HepG2 (cell line): ENCODE measurements at regions not wholly inside any gene's neighbourhood (a gene's known extent, or its start where the extent isn't known, plus 50 kb on each side); places are given as distances from the start of the nearest gene placed in this dataset.

Experiments used
- ATAC-seq: fragments of 200-7000 bp; cut with Tn5 transposase; 3 replicates; pipeline ENCODE4 v1.9.1; 2020; ENCODE audit warnings: mild to moderate bottlenecking, moderate library complexity
- BruUV-seq: library from RNA; stranded (reverse); fragments of 400-500 nt; replicated peaks from 2 replicates; lab custom pipeline; 2021; lab: Mats Ljungman, UMichigan
- CTCF ChIA-PET: fragments of 300-600 bp; formaldehyde crosslinking; extraction: SDS; loops from one replicate; lab custom pipeline; 2021; ENCODE audit warnings: low total read pairs, inconsistent platforms, low intra/inter-chr PET ratio; lab: Yijun Ruan, JAX
- POLR2A ChIA-PET: fragments of 350-600 bp; sonication (Branson Sonifier 250); formaldehyde crosslinking; loops from one replicate; lab custom pipeline; 2020; ENCODE audit warnings: antibody characterized with exemption, inconsistent platforms; lab: Yijun Ruan, JAX
- DNase-seq: peaks from one replicate; pipeline ENCODE4 v3.0.0-alpha.2; 2015; ENCODE audit warnings: low spot score
- FAIRE-seq: peaks from 3 replicates; lab custom pipeline; 2011; peaks lifted over from hg19 to GRCh38; lab: Jason Lieb, UNC
- H2AFZ ChIP-seq: one replicate; pipeline ENCODE4 v1.6.1; 2011; ENCODE audit warnings: low read length, inconsistent platforms
- H3K27ac ChIP-seq: fragments of 300-600 bp; 3 replicates; pipeline ENCODE4 v1.8.0; 2011; ENCODE audit warnings: mixed run types, mild to moderate bottlenecking, mixed read lengths, low read length, inconsistent platforms; ENCODE audit not compliant: insufficient read depth; ENCODE audit errors: extremely low read length
- H3K27me3 ChIP-seq, 2 experiments: fragments of 200-600 bp in 1 of 2; 2 replicates in 1 of 2; 3 replicates in 1 of 2; pipeline versions ENCODE4 v1.6.0 to v1.8.0; 2011; ENCODE audit warnings: low read length in 2 of 2, mild to moderate bottlenecking in 2 of 2, moderate library complexity in 2 of 2, inconsistent platforms in 1 of 2; ENCODE audit not compliant: insufficient read depth in 2 of 2, control insufficient read depth in 1 of 2
- H3K36me3 ChIP-seq, 2 experiments: fragments of 200-600 bp in 1 of 2; replicated peaks in 1 of 2; 2 replicates in 1 of 2; 3 replicates in 1 of 2; pipeline versions ENCODE4 v1.5.1 to v1.8.0; 2011; ENCODE audit warnings: low read length in 2 of 2, inconsistent platforms in 1 of 2; ENCODE audit not compliant: insufficient read depth in 2 of 2, control insufficient read depth in 1 of 2
- H3K4me1 ChIP-seq: 2 replicates; pipeline ENCODE4 v1.5.1; 2012; ENCODE audit warnings: low read length, inconsistent platforms; ENCODE audit not compliant: insufficient read depth
- H3K4me2 ChIP-seq: 2 replicates; pipeline ENCODE4 v1.6.0; 2011; ENCODE audit warnings: low read depth, low read length, inconsistent platforms
- H3K4me3 ChIP-seq, 3 experiments: fragments of 200-600 bp in 1 of 3; sonication (generic), shearing (Covaris generic) in 1 of 3; replicated peaks in 1 of 3; 2 replicates each; pipeline ENCODE4 v1.5.1; 2011 to 2016; ENCODE audit warnings: low read length in 3 of 3, inconsistent platforms in 2 of 3, low read depth in 2 of 3, mild to moderate bottlenecking in 2 of 3, control low read depth in 1 of 3, mixed read lengths in 1 of 3; ENCODE audit not compliant: insufficient read depth in 1 of 3
- H3K79me2 ChIP-seq: one replicate; pipeline ENCODE4 v1.6.1; 2011; ENCODE audit warnings: low read length, inconsistent platforms; ENCODE audit not compliant: insufficient read depth
- H3K9ac ChIP-seq: 2 replicates; pipeline ENCODE4 v1.6.0; 2011; ENCODE audit warnings: mild to moderate bottlenecking, low read depth, low read length, inconsistent platforms; ENCODE audit not compliant: insufficient read depth
- H3K9me3 ChIP-seq: 2 replicates; pipeline ENCODE4 v1.5.1; 2012; ENCODE audit warnings: mild to moderate bottlenecking, low read length
- H4K20me1 ChIP-seq: 2 replicates; pipeline ENCODE4 v1.6.0; 2011; ENCODE audit warnings: inconsistent platforms, mild to moderate bottlenecking, low read length, moderate library complexity; ENCODE audit not compliant: insufficient read depth
- BHLHE40 ChIP-seq: IDR thresholded peaks from 2 replicates; pipeline ENCODE4 v1.6.1; 2011; ENCODE audit warnings: low read length, improper control_type of control experiment
- FOXP1 ChIP-seq, 2 experiments: fragments of 450-650 bp in 1 of 2; IDR thresholded peaks; 2 replicates each; pipeline ENCODE4 v1.6.1; 2017 to 2018; ENCODE audit warnings: antibody characterized with exemption in 1 of 2
- PPARG ChIP-seq: conservative IDR thresholded peaks from 2 replicates; pipeline ENCODE4 v1.6.1; 2016; ENCODE audit warnings: missing biosample characterization, missing genetic modification reagents
- SP5 ChIP-seq: IDR thresholded peaks from 2 replicates; pipeline ENCODE4 v1.6.1; 2016; ENCODE audit warnings: low read depth, borderline replicate concordance
- ZFYVE20 ChIP-seq: sonication (generic); formaldehyde crosslinking; IDR thresholded peaks from 2 replicates; pipeline ENCODE4 v1.8.0; 2023; ENCODE audit warnings: low read depth, mild to moderate bottlenecking, moderate library complexity, missing genetic modification reagents, borderline replicate concordance
- ZNF17 ChIP-seq: sonication (generic); formaldehyde crosslinking; IDR thresholded peaks from 2 replicates; pipeline ENCODE4 v1.5.0; 2020; ENCODE audit warnings: mild to moderate bottlenecking, missing genetic modification reagents
- ZNF350 ChIP-seq: sonication (generic); formaldehyde crosslinking; IDR thresholded peaks from 2 replicates; pipeline ENCODE4 v1.4.0; 2020; ENCODE audit warnings: mild to moderate bottlenecking, low read depth, missing genetic modification reagents, borderline replicate concordance
- WGBS: methylation state at CpG from one replicate; pipeline ENCODE4 v1.1.6; 2017; ENCODE audit warnings: low lambda C conversion rate; 5-methylcytosine and 5-hydroxymethylcytosine counted together
- in situ Hi-C: cut with HindIII; loops from 2 replicates; pipeline ENCODE4 v1.10.0; 2017; ENCODE audit warnings: low pct_unique_long_range_greater_than_20kb; ENCODE audit not compliant: extremely low pct_ligation_motif_present
- intact Hi-C: fragments of 100-400 bp; cut with micrococcal nuclease; formaldehyde crosslinking; loops from one replicate; pipeline ENCODE4 v1.10.0; 2022; ENCODE audit not compliant: unreplicated experiment
- TF ChIP-seq, protein P1 (sequence below): sonication (generic); formaldehyde crosslinking; IDR thresholded peaks from 2 replicates; pipeline ENCODE4 v1.8.1; 2023; ENCODE audit warnings: missing genetic modification reagents, inconsistent platforms, borderline replicate concordance

DNA sequence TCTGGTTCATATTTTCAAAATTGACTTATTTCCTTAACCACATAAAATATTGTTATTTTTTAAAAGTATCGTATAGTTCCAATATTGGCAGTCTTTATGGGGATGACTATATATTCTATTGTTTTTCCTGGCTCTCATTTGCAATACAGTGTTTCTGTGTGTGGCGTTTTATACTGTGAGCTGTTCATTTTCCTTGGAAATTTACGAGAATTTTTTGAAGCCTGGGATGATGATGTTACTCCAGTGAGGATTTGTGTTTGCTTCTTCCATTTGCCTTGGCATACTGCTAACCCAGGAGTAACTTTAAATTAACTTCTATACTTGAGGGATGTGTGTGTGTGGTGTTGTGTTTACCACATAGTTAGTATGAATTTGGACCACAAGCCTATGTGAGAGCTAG, 95.2 kb downstream of the NR1D2 start:
- H3K4me1 ChIP-seq: no peaks in the 10 kb centered on the region
- no TSS peak for BruUV-seq
- H3K4me2 ChIP-seq: no peak overlapping the region
- no peak overlapping the region for H2AFZ ChIP-seq
- FAIRE-seq (no peak), DNase-seq (no peak), ATAC-seq (no peak)
- ChIA-PET CTCF (no interaction called here), POLR2A (no interaction called here)
- intact Hi-C loops: no loop called here
- no peaks in the 10 kb centered on the region for H3K9me3 ChIP-seq
- H3K9ac ChIP-seq: no peak overlapping the region
- no peak overlapping the region for H3K4me3 ChIP-seq
- H3K36me3 ChIP-seq: no peaks in the 10 kb centered on the region
- no peaks in the 10 kb centered on the region for H3K79me2 ChIP-seq
- WGBS: 5% methylated on average over 3 of the region's 3 CpGs
- TF ChIP-seq ZNF17 (CRISPR knock-in tag): no peak
- TF ChIP-seq PPARG (CRISPR knock-in tag): no peak
- TF ChIP-seq FOXP1 (IDR thresholded peaks at IDR 0.05): no peak
- no peak for TF ChIP-seq FOXP1 (CRISPR knock-in tag; IDR thresholded peaks at IDR 0.05)
- TF ChIP-seq ZNF350 (CRISPR knock-in tag): no peak
- TF ChIP-seq, protein P1, sequence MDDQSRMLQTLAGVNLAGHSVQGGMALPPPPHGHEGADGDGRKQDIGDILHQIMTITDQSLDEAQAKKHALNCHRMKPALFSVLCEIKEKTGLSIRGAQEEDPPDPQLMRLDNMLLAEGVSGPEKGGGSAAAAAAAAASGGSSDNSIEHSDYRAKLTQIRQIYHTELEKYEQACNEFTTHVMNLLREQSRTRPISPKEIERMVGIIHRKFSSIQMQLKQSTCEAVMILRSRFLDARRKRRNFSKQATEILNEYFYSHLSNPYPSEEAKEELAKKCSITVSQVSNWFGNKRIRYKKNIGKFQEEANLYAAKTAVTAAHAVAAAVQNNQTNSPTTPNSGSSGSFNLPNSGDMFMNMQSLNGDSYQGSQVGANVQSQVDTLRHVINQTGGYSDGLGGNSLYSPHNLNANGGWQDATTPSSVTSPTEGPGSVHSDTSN (CRISPR knock-in tag): no peak
- TF ChIP-seq SP5 (CRISPR knock-in tag): no peak
- no peak for TF ChIP-seq ZFYVE20 (CRISPR knock-in tag)
- no peak for TF ChIP-seq BHLHE40
- no peak overlapping the region for H3K27ac ChIP-seq
- H3K27me3 ChIP-seq: peaks cover 0 to 10% of the 10 kb centered on the region in 2 experiments; a peak in 2 of 5 replicates
- H4K20me1 ChIP-seq: no peaks in the 10 kb centered on the region
- in situ Hi-C loops: no loop called here
